Pancreas (tissue), 10 donors: ENCODE measurements at regions not wholly inside any gene's neighbourhood (a gene's known extent, or its start where the extent isn't known, plus 50 kb on each side); places are given as distances from the start of the nearest gene placed in this dataset.
"Not testable (repeated sequence)": the region's sequence is repeated elsewhere in the genome, so short reads cannot be mapped to it uniquely, and the experiment has no call there.

ENCODE experiments used
- ATAC-seq, 4 donors: fragments of 200-7000 bp; cut with Tn5 transposase; one replicate each; pipeline versions ENCODE4 v1.8.0 to v1.9.1; 2020; ENCODE audit warnings: mild to moderate bottlenecking in 4 of 4, moderate library complexity in 4 of 4
- DNase-seq, 6 donors: peaks; one replicate each; pipeline ENCODE4 v3.0.0-alpha.2; 2020
- FAIRE-seq: peaks from 2 replicates; lab custom pipeline; 2012; peaks lifted over from hg19 to GRCh38; lab: Jason Lieb, UNC
- H3K27ac ChIP-seq, 4 donors: fragments of 200-600 bp; sonication (generic); 1 replicate in 3 of 4; 2 replicates in 1 of 4; pipeline versions ENCODE4 v1.5.0 to v1.8.0; 2020
- H3K27me3 ChIP-seq, 4 donors: fragments of 200-600 bp; one replicate each; pipeline ENCODE4 v1.8.0; 2021
- H3K36me3 ChIP-seq, 3 donors: fragments of 200-600 bp; sonication (generic) in 1 of 3; one replicate each; pipeline versions ENCODE4 v1.5.0 to v1.8.0; 2020 to 2021
- H3K4me1 ChIP-seq, 3 donors: fragments of 200-600 bp; one replicate each; pipeline ENCODE4 v1.8.0; 2021
- H3K4me3 ChIP-seq, 4 donors: fragments of 200-600 bp; sonication (generic) in 2 of 4; one replicate each; pipeline versions ENCODE4 v1.5.0 to v1.8.0; 2020 to 2021
- H3K9me3 ChIP-seq, 4 donors: fragments of 200-600 bp; one replicate each; pipeline ENCODE4 v1.8.0; 2021
- CTCF ChIP-seq, 4 donors: fragments of 200-600 bp; sonication (generic) in 3 of 4; IDR thresholded peaks; one replicate each; pipeline versions ENCODE4 v1.5.0 to v1.8.0; 2021; ENCODE audit warnings: antibody characterized with exemption in 4 of 4
- WGBS, 2 donors: extraction: QIAGEN DNeasy Blood & Tissue Kit; methylation state at CpG; one replicate each; pipeline ENCODE4 v1.1.7; 2013; 5-methylcytosine and 5-hydroxymethylcytosine counted together
- intact Hi-C, 3 donors: fragments of 100-400 bp; cut with DNase I; formaldehyde crosslinking; loops; one replicate each; pipeline versions ENCODE4 v1.11.1 to v1.14.2; 2022
- donor health status: healthy with polysubstance abuse.
- donor health status: DM: no; HTN: no; CAD: no; lungs with moderate emphysema.
- donor health status: DM: no; HTN: no; CAD: no.
- donor health status: control.
- donor health status: control.
- donor health status: Bipolar disorder and iron deficiency.
- donor health status: DM: yes; HTN: yes; CAD: no.
- donor health status: DM: no; HTN: no; CAD: no.
- donor health status: DM: no; HTN: no; CAD: no.
- donor health status: DM: yes; HTN: yes; CAD: no.

- Histone ChIP-seq H3K27me3 (no peaks in the 10 kb centered on the region), H3K36me3 (no peaks in the 10 kb centered on the region), H3K9me3 (no peaks in the 10 kb centered on the region), H3K27ac (no peak overlapping the region), H3K4me1 (no peaks in the 10 kb centered on the region), H3K4me3 (no peak overlapping the region)
- 88 to 94% methylated on average over 2 of the region's 2 CpGs for WGBS, 2 donors
- no peak for ATAC-seq
- no peak for TF ChIP-seq CTCF (IDR thresholded peaks at IDR 0.05)
- intact Hi-C loops: no loop called here
- no peak for FAIRE-seq
- DNase-seq: no peak
Observed at GRCh38 chr12:85627584-85627983, 208.6 kb downstream of the RASSF9 start.

DNA sequence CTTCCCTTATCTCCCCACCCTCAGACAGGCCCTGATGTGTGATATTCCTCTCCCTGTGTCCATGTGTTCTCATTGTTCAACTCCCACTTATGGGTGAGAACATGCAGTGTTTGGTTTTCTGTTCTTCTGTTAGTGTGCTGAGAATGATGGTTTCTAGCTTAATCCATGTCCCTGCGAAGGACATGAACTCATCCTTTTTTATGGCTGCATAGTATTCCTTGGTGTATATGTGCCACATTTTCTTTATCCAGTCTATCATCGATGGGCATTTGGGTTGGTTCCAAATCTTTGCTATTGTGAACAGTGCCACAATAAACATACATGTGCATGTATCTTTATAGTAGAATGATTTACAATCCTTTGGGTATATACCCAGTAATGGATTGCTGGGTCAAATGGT lies 207.6 kb downstream of the RASSF9 start:
- H3K4me1 ChIP-seq, ATAC-seq, H3K9me3 ChIP-seq, H3K36me3 ChIP-seq, DNase-seq, H3K27ac ChIP-seq, intact Hi-C loops, FAIRE-seq, H3K4me3 ChIP-seq, H3K27me3 ChIP-seq: not testable (repeated sequence)
- 90 to 93% methylated on average over 2 of the region's 2 CpGs for WGBS, 2 donors

DNA sequence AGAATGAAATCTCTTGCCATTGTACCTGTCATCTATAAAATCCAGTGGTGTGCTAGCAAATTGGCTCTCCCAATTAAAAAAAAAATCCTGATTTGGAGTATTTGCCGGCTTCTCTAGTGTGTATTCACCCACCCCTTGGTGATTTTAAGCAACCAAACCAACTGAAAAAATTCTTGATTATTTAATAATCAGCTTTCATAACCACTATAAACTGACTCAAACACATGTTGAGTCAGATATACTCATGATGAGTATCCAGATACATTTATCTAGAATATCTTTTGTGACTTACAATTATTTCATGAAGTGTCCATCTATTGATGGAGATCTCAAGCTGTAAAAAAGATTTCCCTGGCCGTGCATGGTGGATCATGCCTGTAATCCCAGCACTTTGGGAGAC lies 205.4 kb downstream of the RASSF9 start:
- Histone ChIP-seq H3K27me3 (no peaks in the 10 kb centered on the region), H3K36me3 (no peaks in the 10 kb centered on the region), H3K9me3 (no peaks in the 10 kb centered on the region), H3K27ac (no peak overlapping the region), H3K4me1 (no peaks in the 10 kb centered on the region), H3K4me3 (no peak overlapping the region)
- 87 to 99% methylated on average over 2 of the region's 2 CpGs for WGBS, 2 donors
- FAIRE-seq (no peak), ATAC-seq (no peak), DNase-seq (no peak)
- TF ChIP-seq CTCF (IDR thresholded peaks at IDR 0.05): no peak
- intact Hi-C loops: no loop called here

- no peak for TF ChIP-seq CTCF (IDR thresholded peaks at IDR 0.05)
- H3K36me3 ChIP-seq: no peaks in the 10 kb centered on the region
- ATAC-seq: no peak
- no peak overlapping the region for H3K27ac ChIP-seq
- H3K9me3 ChIP-seq: no peaks in the 10 kb centered on the region
- no peaks in the 10 kb centered on the region for H3K27me3 ChIP-seq
- DNase-seq: no peak
- peaks cover 0 to under 1% (median 0%) of the 10 kb centered on the region in 3 donors for H3K4me1 ChIP-seq
- H3K4me3 ChIP-seq: no peak overlapping the region
- WGBS, 2 donors: 29 to 43% methylated on average over 2 of the region's 2 CpGs
- FAIRE-seq: no peak
- intact Hi-C loops: no loop called here
Observed at GRCh38 chr12:85632390-85632789, 203.8 kb downstream of the RASSF9 start.

- Histone ChIP-seq H3K27ac (no peak overlapping the region), H3K27me3 (no peaks in the 10 kb centered on the region), H3K36me3 (no peaks in the 10 kb centered on the region), H3K4me1 (peaks cover 0 to 3% (median 0%) of the 10 kb centered on the region in 3 donors), H3K4me3 (no peak overlapping the region), H3K9me3 (no peaks in the 10 kb centered on the region)
- no peak for DNase-seq
- intact Hi-C loops: no loop called here
- WGBS, 2 donors: 81 to 90% methylated on average over 1 of the region's 1 CpG
- ATAC-seq: no peak
- TF ChIP-seq CTCF (IDR thresholded peaks at IDR 0.05): no peak
- FAIRE-seq: no peak
Observed at GRCh38 chr12:85633491-85633890, 202.7 kb downstream of the RASSF9 start.
